Liver (tissue), 8 donors: ENCODE measurements at regions not wholly inside any gene's neighbourhood (a gene's known extent, or its start where the extent isn't known, plus 50 kb on each side); places are given as distances from the start of the nearest gene placed in this dataset.

Experiments used
- DNase-seq: peaks from one replicate; pipeline ENCODE4 v3.0.0-alpha.2; 2017; ENCODE audit warnings: low spot score
- H3K27ac ChIP-seq, 2 donors: one replicate each; pipeline ENCODE4 v1.7.0; 2013; ENCODE audit warnings: inconsistent platforms in 2 of 2, low read length in 2 of 2, control low read depth in 1 of 2, low read depth in 1 of 2, mild to moderate bottlenecking in 1 of 2
- H3K27me3 ChIP-seq, 4 donors: one replicate each; pipeline versions ENCODE4 v1.6.1 to v1.7.0; 2013; ENCODE audit warnings: low read length in 3 of 4, inconsistent platforms in 1 of 4, mild to moderate bottlenecking in 1 of 4, moderate library complexity in 1 of 4; ENCODE audit not compliant: control insufficient read depth in 4 of 4, insufficient read depth in 4 of 4
- H3K36me3 ChIP-seq, 4 donors: one replicate each; pipeline versions ENCODE4 v1.6.1 to v1.7.0; 2013; ENCODE audit warnings: low read length in 3 of 4, mild to moderate bottlenecking in 3 of 4, low read depth in 1 of 4, moderate library complexity in 1 of 4; ENCODE audit not compliant: control insufficient read depth in 4 of 4, insufficient read depth in 3 of 4
- H3K4me1 ChIP-seq, 4 donors: one replicate each; pipeline versions ENCODE4 v1.6.1 to v1.7.0; 2013; ENCODE audit warnings: low read length in 3 of 4, mild to moderate bottlenecking in 3 of 4, moderate library complexity in 1 of 4; ENCODE audit not compliant: control insufficient read depth in 4 of 4, insufficient read depth in 4 of 4
- H3K4me3 ChIP-seq, 3 donors: one replicate each; pipeline versions ENCODE4 v1.6.1 to v1.7.0; 2013; ENCODE audit warnings: low read length in 3 of 3, control low read depth in 1 of 3, low read depth in 1 of 3, mild to moderate bottlenecking in 1 of 3
- H3K9ac ChIP-seq, 2 donors: one replicate each; pipeline ENCODE4 v1.7.0; 2013; ENCODE audit warnings: low read length in 2 of 2, mild to moderate bottlenecking in 2 of 2, moderate library complexity in 2 of 2, control low read depth in 1 of 2, low read depth in 1 of 2
- H3K9me3 ChIP-seq, 4 donors: one replicate each; pipeline versions ENCODE4 v1.6.1 to v1.7.0; 2013; ENCODE audit warnings: low read length in 3 of 4; ENCODE audit not compliant: control insufficient read depth in 4 of 4
- ATF3 ChIP-seq: IDR thresholded peaks from 2 replicates; pipeline ENCODE4 v1.6.1; 2016; ENCODE audit warnings: antibody characterized with exemption
- CTCF ChIP-seq: fragments of 150-350 bp; IDR thresholded peaks from 2 replicates; pipeline ENCODE4 v1.5.1; 2017; ENCODE audit warnings: improper control_type of control experiment, low read depth, low read length; ENCODE audit not compliant: missing input control
- EGR1 ChIP-seq, 2 donors: IDR thresholded peaks; 2 replicates each; pipeline ENCODE4 v1.6.1; 2016 to 2018; ENCODE audit warnings: antibody characterized with exemption in 2 of 2, low read depth in 2 of 2
- FOXA1 ChIP-seq: IDR thresholded peaks from 2 replicates; pipeline ENCODE4 v1.6.1; 2016; ENCODE audit warnings: antibody characterized with exemption
- FOXA2 ChIP-seq: IDR thresholded peaks from 2 replicates; pipeline ENCODE4 v1.6.1; 2016; ENCODE audit warnings: antibody characterized with exemption
- GABPA ChIP-seq, 2 donors: IDR thresholded peaks in 1 of 2; conservative IDR thresholded peaks in 1 of 2; 2 replicates each; pipeline ENCODE4 v1.6.1; 2016; ENCODE audit warnings: antibody characterized with exemption in 2 of 2, mild to moderate bottlenecking in 1 of 2, moderate library complexity in 1 of 2
- HNF4A ChIP-seq, 2 donors: conservative IDR thresholded peaks; 2 replicates each; pipeline ENCODE4 v1.6.1; 2016; ENCODE audit warnings: antibody characterized with exemption in 2 of 2, mild to moderate bottlenecking in 2 of 2
- HNF4G ChIP-seq: IDR thresholded peaks from 2 replicates; pipeline ENCODE4 v1.6.1; 2016; ENCODE audit warnings: antibody characterized with exemption
- JUND ChIP-seq, 2 donors: IDR thresholded peaks; 2 replicates each; pipeline ENCODE4 v1.6.1; 2016; ENCODE audit warnings: antibody characterized with exemption in 2 of 2
- MAX ChIP-seq: IDR thresholded peaks from 2 replicates; pipeline ENCODE4 v1.6.1; 2016; ENCODE audit warnings: antibody characterized with exemption
- NR2F2 ChIP-seq: IDR thresholded peaks from 2 replicates; pipeline ENCODE4 v1.6.1; 2016; ENCODE audit warnings: antibody characterized with exemption
- RAD21 ChIP-seq, 2 donors: IDR thresholded peaks; 2 replicates each; pipeline ENCODE4 v1.6.1; 2016; ENCODE audit warnings: antibody characterized with exemption in 2 of 2, mild to moderate bottlenecking in 2 of 2
- REST ChIP-seq: IDR thresholded peaks from 2 replicates; pipeline ENCODE4 v1.6.1; 2016; ENCODE audit warnings: antibody characterized with exemption, mild to moderate bottlenecking
- RXRA ChIP-seq, 2 donors: IDR thresholded peaks; 2 replicates each; pipeline ENCODE4 v1.6.1; 2017 to 2018; ENCODE audit warnings: antibody characterized with exemption in 2 of 2, mild to moderate bottlenecking in 1 of 2
- SP1 ChIP-seq: IDR thresholded peaks from 2 replicates; pipeline ENCODE4 v1.6.1; 2018; ENCODE audit warnings: antibody characterized with exemption, mild to moderate bottlenecking
- TAF1 ChIP-seq: conservative IDR thresholded peaks from 2 replicates; pipeline ENCODE4 v1.6.1; 2016; ENCODE audit warnings: antibody characterized with exemption, mild to moderate bottlenecking
- YY1 ChIP-seq: IDR thresholded peaks from 2 replicates; pipeline ENCODE4 v1.6.1; 2016; ENCODE audit warnings: antibody characterized with exemption, mild to moderate bottlenecking
- ZBTB33 ChIP-seq: IDR thresholded peaks from 2 replicates; pipeline ENCODE4 v1.6.1; 2016; ENCODE audit warnings: antibody characterized with exemption
- WGBS: extraction: QIAGEN DNeasy Blood & Tissue Kit; methylation state at CpG from one replicate; pipeline ENCODE4 v1.1.7; 2013; 5-methylcytosine and 5-hydroxymethylcytosine counted together
- donor health status: healthy.
- donor health status: healthy.
- donor health status: healthy.
- donor health status: healthy.
- donor health status: healthy.

- Histone ChIP-seq H3K36me3 (no peaks in the 10 kb centered on the region), H3K9me3 (peaks cover 0 to 3% (median 0%) of the 10 kb centered on the region in 4 donors), H3K9ac (no peak overlapping the region), H3K4me1 (no peaks in the 10 kb centered on the region), H3K27ac (no peak overlapping the region), H3K4me3 (no peak overlapping the region), H3K27me3 (no peaks in the 10 kb centered on the region)
- TF ChIP-seq RAD21 (IDR thresholded peaks at IDR 0.05) (no peak), YY1 (no peak), HNF4A (conservative IDR thresholded peaks at IDR 0.05) (no peak), RXRA (IDR thresholded peaks at IDR 0.05) (no peak), GABPA (IDR thresholded peaks at IDR 0.05 in 1 of 2, conservative IDR thresholded peaks at IDR 0.05 in 1 of 2) (no peak), ZBTB33 (no peak), FOXA1 (no peak), CTCF (no peak), NR2F2 (no peak), EGR1 (IDR thresholded peaks at IDR 0.05; ENCODE audit: low read depth in 2 of 2) (no peak), ATF3 (no peak), TAF1 (no peak), FOXA2 (no peak), HNF4G (no peak), MAX (no peak), SP1 (no peak), JUND (IDR thresholded peaks at IDR 0.05) (no peak), REST (no peak)
- WGBS: 77% methylated on average over 5 of the region's 5 CpGs
- no peak for DNase-seq
Observed at GRCh38 chr5:56757077-56757476, 58.3 kb upstream of the MAP3K1 start.
